Neural cell (in vitro differentiated cells): ENCODE measurements at regions not wholly inside any gene's neighbourhood (a gene's known extent, or its start where the extent isn't known, plus 50 kb on each side); places are given as distances from the start of the nearest gene placed in this dataset.

ENCODE experiments used
- H2AFZ ChIP-seq: fragments of 200-600, 300-800 bp; sonication (generic), shearing (Covaris generic); 2 replicates; pipeline ENCODE4 v1.6.0; 2014; ENCODE audit warnings: low read depth, mild to moderate bottlenecking, antibody characterized with exemption, low read length, moderate library complexity
- H3F3A ChIP-seq: fragments of 200-600 bp; shearing (Covaris generic); 2 replicates; pipeline ENCODE4 v1.6.1; 2016; ENCODE audit warnings: mild to moderate bottlenecking, moderate library complexity, mixed read lengths, antibody characterized with exemption, low read length; ENCODE audit not compliant: insufficient read depth, poor library complexity, severe bottlenecking
- H3K27ac ChIP-seq: fragments of 200-600, 300-800 bp; sonication (generic), shearing (Covaris generic); 2 replicates; pipeline ENCODE4 v1.5.1; 2014; ENCODE audit warnings: mild to moderate bottlenecking, low read length, moderate library complexity
- H3K27me3 ChIP-seq: fragments of 300-800, 200-600 bp; sonication (generic), shearing (Covaris generic); 2 replicates; pipeline ENCODE4 v1.6.0; 2014; ENCODE audit warnings: mild to moderate bottlenecking, low read depth, low read length, moderate library complexity; ENCODE audit not compliant: insufficient read depth
- H3K36me3 ChIP-seq: fragments of 300-800, 200-600 bp; sonication (generic), shearing (Covaris generic); 2 replicates; pipeline ENCODE4 v1.5.1; 2014; ENCODE audit warnings: mild to moderate bottlenecking, antibody characterized with exemption, low read length, moderate library complexity; ENCODE audit not compliant: insufficient read depth
- H3K4me2 ChIP-seq: fragments of 300-800, 200-600 bp; sonication (generic), shearing (Covaris generic); 2 replicates; pipeline ENCODE4 v1.6.0; 2014; ENCODE audit warnings: mild to moderate bottlenecking, low read length
- H3K4me3 ChIP-seq: fragments of 300-800, 200-600 bp; sonication (generic), shearing (Covaris generic); 2 replicates; pipeline ENCODE4 v1.5.1; 2014; ENCODE audit warnings: mild to moderate bottlenecking, low read length, moderate library complexity
- H3K79me2 ChIP-seq: fragments of 200-600 bp; shearing (Covaris generic); replicated peaks from 2 replicates; pipeline ENCODE4 v1.6.0; 2014; ENCODE audit warnings: mild to moderate bottlenecking, low read length, moderate library complexity; ENCODE audit not compliant: insufficient read depth
- H3K9ac ChIP-seq: fragments of 300-800, 200-600 bp; sonication (generic), shearing (Covaris generic); 2 replicates; pipeline ENCODE4 v1.6.1; 2016; ENCODE audit warnings: mild to moderate bottlenecking, low read length, mixed read lengths
- H3K9me2 ChIP-seq: fragments of 200-600 bp; shearing (Covaris generic); 2 replicates; pipeline ENCODE4 v1.6.1; 2016; ENCODE audit warnings: mild to moderate bottlenecking, low read length, mixed read lengths; ENCODE audit not compliant: insufficient read depth
- H3K9me3 ChIP-seq: fragments of 200-600, 300-800 bp; sonication (generic), shearing (Covaris generic); 2 replicates; pipeline ENCODE4 v1.6.1; 2016; ENCODE audit warnings: mild to moderate bottlenecking, mixed run types, low read length, moderate library complexity, mixed read lengths
- H4K20me1 ChIP-seq: fragments of 200-600 bp; shearing (Covaris generic); 2 replicates; pipeline ENCODE4 v1.6.1; 2016; ENCODE audit warnings: mild to moderate bottlenecking, mixed run types; ENCODE audit not compliant: insufficient read depth
- EP300 ChIP-seq: fragments of 450-650 bp; conservative IDR thresholded peaks from 2 replicates; pipeline ENCODE4 v1.6.1; 2014; ENCODE audit warnings: antibody characterized with exemption, mild to moderate bottlenecking, moderate library complexity; ENCODE audit not compliant: poor library complexity, severe bottlenecking
- EZH2 ChIP-seq: fragments of 200-600, 300-800 bp; shearing (Covaris generic), sonication (generic); IDR thresholded peaks from 2 replicates; pipeline ENCODE4 v1.6.1; 2014; ENCODE audit warnings: antibody characterized with exemption, low read length, borderline replicate concordance, mild to moderate bottlenecking; ENCODE audit not compliant: insufficient read depth, poor library complexity, severe bottlenecking
- MXI1 ChIP-seq: fragments of 450-650 bp; conservative IDR thresholded peaks from 2 replicates; pipeline ENCODE4 v1.6.1; 2014; ENCODE audit warnings: antibody characterized with exemption, mild to moderate bottlenecking; ENCODE audit not compliant: poor library complexity, severe bottlenecking
- POLR2AphosphoS5 ChIP-seq: IDR thresholded peaks from 2 replicates; pipeline ENCODE4 v1.6.1; 2012
- RAD21 ChIP-seq: fragments of 450-650 bp; conservative IDR thresholded peaks from 2 replicates; pipeline ENCODE4 v1.6.1; 2014; ENCODE audit warnings: antibody characterized with exemption, mild to moderate bottlenecking, moderate library complexity
- SMC3 ChIP-seq: fragments of 450-650 bp; conservative IDR thresholded peaks from 2 replicates; pipeline ENCODE4 v1.6.1; 2014; ENCODE audit warnings: antibody characterized with exemption, mild to moderate bottlenecking, moderate library complexity; ENCODE audit not compliant: poor library complexity
- TAF1 ChIP-seq: IDR thresholded peaks from 2 replicates; pipeline ENCODE4 v1.6.1; 2012; ENCODE audit warnings: low read depth
- TF ChIP-seq, protein P1 (sequence below): IDR thresholded peaks from 2 replicates; pipeline ENCODE4 v1.6.1; 2012; ENCODE audit warnings: borderline replicate concordance
- TF ChIP-seq, protein P2 (sequence below): fragments of 450-650 bp; IDR thresholded peaks from 2 replicates; pipeline ENCODE4 v1.5.1; 2014; ENCODE audit warnings: antibody characterized with exemption, mild to moderate bottlenecking, moderate library complexity; ENCODE audit not compliant: poor library complexity, severe bottlenecking

DNA sequence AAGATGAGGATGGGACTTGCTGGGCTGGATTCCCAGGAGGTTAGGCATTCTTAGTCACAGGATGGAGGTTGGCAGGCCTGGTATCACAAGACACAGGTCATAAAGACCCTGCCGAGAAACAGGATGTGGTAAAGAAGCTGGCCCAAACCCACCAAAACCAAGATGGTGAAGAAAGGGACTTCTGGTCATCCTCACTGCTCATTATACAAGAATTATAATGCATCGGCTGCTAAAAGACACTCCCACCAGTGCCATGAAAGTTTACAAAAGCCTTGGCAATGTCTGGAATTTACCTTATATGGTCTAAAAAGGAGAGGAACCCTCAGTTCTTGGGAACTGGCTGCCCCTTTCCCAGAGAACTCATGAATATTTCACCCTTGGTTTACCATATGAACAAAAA lies 345.5 kb upstream of the POM121L12 start:
- no peaks in the 10 kb centered on the region for H3K9me2 ChIP-seq
- no peak for TF ChIP-seq TAF1
- TF ChIP-seq RAD21: no peak
- no peak for TF ChIP-seq EP300
- no peak for TF ChIP-seq EZH2
- TF ChIP-seq POLR2AphosphoS5: no peak
- no peak for TF ChIP-seq SMC3
- no peak for TF ChIP-seq MXI1
- TF ChIP-seq, protein P1, sequence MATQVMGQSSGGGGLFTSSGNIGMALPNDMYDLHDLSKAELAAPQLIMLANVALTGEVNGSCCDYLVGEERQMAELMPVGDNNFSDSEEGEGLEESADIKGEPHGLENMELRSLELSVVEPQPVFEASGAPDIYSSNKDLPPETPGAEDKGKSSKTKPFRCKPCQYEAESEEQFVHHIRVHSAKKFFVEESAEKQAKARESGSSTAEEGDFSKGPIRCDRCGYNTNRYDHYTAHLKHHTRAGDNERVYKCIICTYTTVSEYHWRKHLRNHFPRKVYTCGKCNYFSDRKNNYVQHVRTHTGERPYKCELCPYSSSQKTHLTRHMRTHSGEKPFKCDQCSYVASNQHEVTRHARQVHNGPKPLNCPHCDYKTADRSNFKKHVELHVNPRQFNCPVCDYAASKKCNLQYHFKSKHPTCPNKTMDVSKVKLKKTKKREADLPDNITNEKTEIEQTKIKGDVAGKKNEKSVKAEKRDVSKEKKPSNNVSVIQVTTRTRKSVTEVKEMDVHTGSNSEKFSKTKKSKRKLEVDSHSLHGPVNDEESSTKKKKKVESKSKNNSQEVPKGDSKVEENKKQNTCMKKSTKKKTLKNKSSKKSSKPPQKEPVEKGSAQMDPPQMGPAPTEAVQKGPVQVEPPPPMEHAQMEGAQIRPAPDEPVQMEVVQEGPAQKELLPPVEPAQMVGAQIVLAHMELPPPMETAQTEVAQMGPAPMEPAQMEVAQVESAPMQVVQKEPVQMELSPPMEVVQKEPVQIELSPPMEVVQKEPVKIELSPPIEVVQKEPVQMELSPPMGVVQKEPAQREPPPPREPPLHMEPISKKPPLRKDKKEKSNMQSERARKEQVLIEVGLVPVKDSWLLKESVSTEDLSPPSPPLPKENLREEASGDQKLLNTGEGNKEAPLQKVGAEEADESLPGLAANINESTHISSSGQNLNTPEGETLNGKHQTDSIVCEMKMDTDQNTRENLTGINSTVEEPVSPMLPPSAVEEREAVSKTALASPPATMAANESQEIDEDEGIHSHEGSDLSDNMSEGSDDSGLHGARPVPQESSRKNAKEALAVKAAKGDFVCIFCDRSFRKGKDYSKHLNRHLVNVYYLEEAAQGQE: no peak
- TF ChIP-seq, protein P2, sequence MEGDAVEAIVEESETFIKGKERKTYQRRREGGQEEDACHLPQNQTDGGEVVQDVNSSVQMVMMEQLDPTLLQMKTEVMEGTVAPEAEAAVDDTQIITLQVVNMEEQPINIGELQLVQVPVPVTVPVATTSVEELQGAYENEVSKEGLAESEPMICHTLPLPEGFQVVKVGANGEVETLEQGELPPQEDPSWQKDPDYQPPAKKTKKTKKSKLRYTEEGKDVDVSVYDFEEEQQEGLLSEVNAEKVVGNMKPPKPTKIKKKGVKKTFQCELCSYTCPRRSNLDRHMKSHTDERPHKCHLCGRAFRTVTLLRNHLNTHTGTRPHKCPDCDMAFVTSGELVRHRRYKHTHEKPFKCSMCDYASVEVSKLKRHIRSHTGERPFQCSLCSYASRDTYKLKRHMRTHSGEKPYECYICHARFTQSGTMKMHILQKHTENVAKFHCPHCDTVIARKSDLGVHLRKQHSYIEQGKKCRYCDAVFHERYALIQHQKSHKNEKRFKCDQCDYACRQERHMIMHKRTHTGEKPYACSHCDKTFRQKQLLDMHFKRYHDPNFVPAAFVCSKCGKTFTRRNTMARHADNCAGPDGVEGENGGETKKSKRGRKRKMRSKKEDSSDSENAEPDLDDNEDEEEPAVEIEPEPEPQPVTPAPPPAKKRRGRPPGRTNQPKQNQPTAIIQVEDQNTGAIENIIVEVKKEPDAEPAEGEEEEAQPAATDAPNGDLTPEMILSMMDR: no peak
- no peaks in the 10 kb centered on the region for H3K9me3 ChIP-seq
- H3K79me2 ChIP-seq: no peaks in the 10 kb centered on the region
- no peak overlapping the region for H3K4me2 ChIP-seq
- H3K4me3 ChIP-seq: no peak overlapping the region
- no peaks in the 10 kb centered on the region for H3K27me3 ChIP-seq
- H3K27ac ChIP-seq: no peak overlapping the region
- no peak overlapping the region for H3K9ac ChIP-seq
- no peak overlapping the region for H2AFZ ChIP-seq
- H4K20me1 ChIP-seq: no peaks in the 10 kb centered on the region
- H3F3A ChIP-seq: no peaks in the 10 kb centered on the region
- no peaks in the 10 kb centered on the region for H3K36me3 ChIP-seq

DNA sequence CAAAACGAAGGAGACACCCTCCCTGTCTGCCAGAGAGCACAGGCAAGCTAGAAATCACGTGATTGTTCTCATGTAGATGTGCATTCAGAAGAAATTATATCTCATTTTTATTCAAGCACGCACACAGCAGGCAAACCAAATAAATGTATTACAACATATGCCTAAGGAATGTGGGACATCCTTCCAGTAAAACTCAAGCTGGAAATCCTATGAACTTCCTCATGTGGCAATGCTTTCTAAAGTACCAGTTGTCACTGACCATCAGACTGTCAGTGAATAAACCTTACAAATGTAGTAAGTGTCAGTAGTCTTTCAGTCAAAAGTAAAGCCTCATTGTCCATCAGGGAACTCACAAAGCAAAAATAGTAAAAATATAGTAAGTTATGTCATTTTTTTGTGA lies 350.1 kb upstream of the POM121L12 start:
- no peaks in the 10 kb centered on the region for H3K9me3 ChIP-seq
- TF ChIP-seq RAD21 (no peak), EP300 (no peak), SMC3 (no peak), POLR2AphosphoS5 (no peak), TAF1 (no peak), MXI1 (no peak)
- TF ChIP-seq, protein P2: no peak
- TF ChIP-seq, protein P1: no peak
- H3K4me2 ChIP-seq: no peak overlapping the region
- no peak overlapping the region for H2AFZ ChIP-seq
- no peaks in the 10 kb centered on the region for H3K9me2 ChIP-seq
- no peak overlapping the region for H3K9ac ChIP-seq
- no peaks in the 10 kb centered on the region for H4K20me1 ChIP-seq
- no peaks in the 10 kb centered on the region for H3K79me2 ChIP-seq
- H3F3A ChIP-seq: no peaks in the 10 kb centered on the region
- no peak overlapping the region for H3K4me3 ChIP-seq
- no peaks in the 10 kb centered on the region for H3K27me3 ChIP-seq
- no peaks in the 10 kb centered on the region for H3K36me3 ChIP-seq
- H3K27ac ChIP-seq: no peak overlapping the region
